A673 (cell line): ENCODE measurements at regions not wholly inside any gene's neighbourhood (a gene's known extent, or its start where the extent isn't known, plus 50 kb on each side); places are given as distances from the start of the nearest gene placed in this dataset.

Source experiments
- EZH2 ChIP-seq: fragments of 200-600 bp; sonication (generic); IDR thresholded peaks from 2 replicates; pipeline ENCODE4 v1.6.1; 2017; ENCODE audit warnings: borderline replicate concordance, low read depth, mild to moderate bottlenecking, mixed read lengths, antibody characterized with exemption, low read length; ENCODE audit not compliant: poor library complexity, severe bottlenecking
- TF ChIP-seq, protein P1 (sequence below): fragments of 300-800, 200-600 bp; sonication (generic); conservative IDR thresholded peaks from 2 replicates; pipeline ENCODE4 v1.5.1; 2017; ENCODE audit warnings: low read depth, mild to moderate bottlenecking, antibody characterized with exemption, low read length, moderate library complexity, mixed read lengths

DNA sequence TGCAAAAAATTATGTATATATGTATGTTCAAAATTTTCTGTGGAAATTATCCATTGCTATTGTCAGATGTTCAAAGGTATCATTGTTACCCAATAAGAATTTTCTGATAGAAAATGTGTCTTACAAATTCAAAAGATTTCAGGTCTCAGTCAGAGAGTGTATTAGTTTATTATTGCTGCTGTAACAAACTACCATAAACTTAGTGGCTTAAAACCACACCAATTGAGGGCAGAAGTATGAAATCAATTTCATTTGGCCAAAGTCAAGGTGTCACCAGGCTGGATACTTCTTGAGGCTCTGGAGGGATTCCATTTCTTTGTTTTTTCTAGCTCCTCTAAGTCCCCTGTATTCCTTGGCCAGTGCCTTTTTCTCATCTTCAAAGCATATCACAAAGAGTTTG is 914.4 kb upstream of the ROBO1 start:
- TF ChIP-seq, protein P1, sequence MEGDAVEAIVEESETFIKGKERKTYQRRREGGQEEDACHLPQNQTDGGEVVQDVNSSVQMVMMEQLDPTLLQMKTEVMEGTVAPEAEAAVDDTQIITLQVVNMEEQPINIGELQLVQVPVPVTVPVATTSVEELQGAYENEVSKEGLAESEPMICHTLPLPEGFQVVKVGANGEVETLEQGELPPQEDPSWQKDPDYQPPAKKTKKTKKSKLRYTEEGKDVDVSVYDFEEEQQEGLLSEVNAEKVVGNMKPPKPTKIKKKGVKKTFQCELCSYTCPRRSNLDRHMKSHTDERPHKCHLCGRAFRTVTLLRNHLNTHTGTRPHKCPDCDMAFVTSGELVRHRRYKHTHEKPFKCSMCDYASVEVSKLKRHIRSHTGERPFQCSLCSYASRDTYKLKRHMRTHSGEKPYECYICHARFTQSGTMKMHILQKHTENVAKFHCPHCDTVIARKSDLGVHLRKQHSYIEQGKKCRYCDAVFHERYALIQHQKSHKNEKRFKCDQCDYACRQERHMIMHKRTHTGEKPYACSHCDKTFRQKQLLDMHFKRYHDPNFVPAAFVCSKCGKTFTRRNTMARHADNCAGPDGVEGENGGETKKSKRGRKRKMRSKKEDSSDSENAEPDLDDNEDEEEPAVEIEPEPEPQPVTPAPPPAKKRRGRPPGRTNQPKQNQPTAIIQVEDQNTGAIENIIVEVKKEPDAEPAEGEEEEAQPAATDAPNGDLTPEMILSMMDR, result no peak
- TF ChIP-seq EZH2, result no peak
